TTC549 (cell line): ENCODE measurements at regions not wholly inside any gene's neighbourhood (a gene's known extent, or its start where the extent isn't known, plus 50 kb on each side); places are given as distances from the start of the nearest gene placed in this dataset.

ENCODE experiments used
- FAIRE-seq: peaks from 2 replicates; lab custom pipeline; 2012; peaks lifted over from hg19 to GRCh38; lab: Jason Lieb, UNC

GRCh38 chr3:148315756-148316155 lies 381.9 kb upstream of the AGTR1 start:
- FAIRE-seq: no peak

DNA sequence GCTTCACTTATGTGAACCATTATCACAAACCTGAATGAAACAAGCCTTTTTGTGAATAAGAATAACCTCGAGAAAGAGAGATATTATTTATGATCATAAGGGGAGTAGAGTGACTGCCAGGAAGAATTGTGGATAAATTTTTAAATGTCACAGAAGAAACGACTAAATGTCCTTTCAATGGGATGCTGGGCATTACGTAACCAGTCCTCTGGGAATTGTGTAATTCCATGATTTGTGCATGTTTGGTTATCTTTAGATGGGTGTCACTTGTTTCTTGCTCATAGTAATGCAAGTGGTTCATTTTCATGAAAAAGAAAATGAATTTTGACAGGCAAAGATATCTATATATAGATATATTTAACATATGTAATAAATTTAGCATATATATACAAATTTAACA lies 379.5 kb upstream of the AGTR1 start:
- FAIRE-seq: no peak

DNA sequence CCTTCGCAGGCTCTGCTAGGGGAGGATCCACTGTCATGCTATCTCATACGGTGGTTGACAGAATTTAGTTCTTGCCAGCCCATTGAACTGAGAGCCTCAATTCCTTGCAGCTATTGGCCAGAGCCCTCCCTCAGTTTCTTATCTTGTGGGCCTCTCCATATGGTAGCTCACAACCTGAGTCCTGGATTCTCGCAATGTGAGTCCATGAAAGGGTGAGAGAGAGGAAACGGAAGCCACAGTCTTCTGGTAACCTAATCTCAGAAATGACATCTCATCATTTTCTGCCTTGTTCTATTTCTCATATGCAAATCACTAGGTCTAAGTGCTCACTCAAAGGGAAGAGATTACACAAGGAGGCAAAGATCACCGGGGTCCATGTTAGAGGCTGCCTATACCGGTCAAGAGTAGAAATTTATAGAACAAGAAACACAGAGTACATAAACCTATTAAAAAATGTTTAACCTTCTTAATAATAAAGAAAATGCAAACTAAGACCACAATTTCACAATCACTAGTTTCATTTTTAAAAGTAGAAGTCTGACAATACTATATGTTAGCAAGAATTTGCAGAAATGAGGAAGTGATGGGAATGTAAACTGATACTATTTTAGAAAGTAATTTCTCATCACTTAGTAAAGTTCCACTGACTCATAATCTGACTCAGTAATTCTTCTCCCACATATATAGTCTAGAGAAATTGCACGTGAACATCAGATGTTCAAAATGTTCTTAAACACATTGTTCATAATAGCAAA lies 378.4 kb upstream of the AGTR1 start:
- FAIRE-seq: no peak

GRCh38 chr3:148319960-148320359 lies 377.7 kb upstream of the AGTR1 start:
- FAIRE-seq: no peak

GRCh38 chr3:148329481-148330235 lies 368.0 kb upstream of the AGTR1 start:
- FAIRE-seq: peak; percentile 15

DNA sequence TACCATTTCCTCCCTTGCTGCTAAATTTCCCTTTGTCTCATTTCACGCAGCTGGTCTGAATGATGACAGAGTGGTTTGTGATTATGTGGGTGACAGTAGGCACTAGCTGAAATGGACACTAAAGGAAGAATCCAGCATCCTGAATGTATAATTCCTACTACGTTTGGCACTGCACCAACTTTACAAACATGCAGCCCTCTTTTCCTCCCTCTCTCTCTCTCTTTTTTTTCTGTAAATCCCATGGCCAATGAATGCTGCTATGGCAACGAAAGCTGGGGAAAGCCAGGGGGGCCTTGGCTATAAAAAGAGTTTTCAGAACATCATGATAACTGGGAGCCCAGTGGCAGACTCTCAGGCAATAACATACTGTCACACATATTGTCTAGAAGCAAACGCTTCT lies 367.2 kb upstream of the AGTR1 start:
- no peak for FAIRE-seq

DNA sequence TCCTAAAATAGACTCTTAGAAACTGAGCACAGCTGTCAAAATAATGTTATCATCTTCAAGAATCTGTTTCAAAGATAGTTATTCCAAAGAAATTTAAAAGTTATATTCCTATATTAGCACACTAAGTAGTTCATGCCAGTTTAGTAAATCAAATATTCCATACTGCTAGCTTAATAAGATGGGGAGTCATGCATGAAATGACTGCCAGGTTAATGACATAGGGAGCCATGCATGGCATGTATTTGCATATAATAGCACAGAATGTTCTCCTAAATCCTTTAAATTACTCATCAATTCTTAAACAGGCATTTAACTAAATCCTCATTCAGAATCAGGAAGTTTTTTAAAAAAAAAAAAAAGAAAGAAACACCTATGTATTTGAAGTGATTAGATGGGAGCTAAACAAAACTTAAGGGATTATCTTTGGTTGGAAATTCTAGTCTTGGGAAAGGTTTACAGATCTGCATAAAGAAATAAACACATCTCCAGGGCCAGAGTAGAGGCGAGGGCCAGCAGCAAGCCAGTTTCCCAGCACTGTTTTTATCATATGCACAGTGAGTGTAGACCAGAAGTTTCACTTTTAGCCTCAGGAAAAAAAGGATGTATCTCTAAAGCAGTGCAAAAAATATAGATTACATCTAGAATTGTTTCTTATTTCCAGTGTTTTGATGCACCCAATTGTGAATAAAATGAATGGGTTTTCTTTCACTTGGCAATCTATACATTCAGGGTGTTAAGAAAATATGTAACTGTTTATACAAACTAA lies 366.4 kb upstream of the AGTR1 start:
- FAIRE-seq: no peak

- FAIRE-seq: no peak
These were observed 365.2 kb upstream of the AGTR1 start for GRCh38 chr3:148332509-148332908.

DNA sequence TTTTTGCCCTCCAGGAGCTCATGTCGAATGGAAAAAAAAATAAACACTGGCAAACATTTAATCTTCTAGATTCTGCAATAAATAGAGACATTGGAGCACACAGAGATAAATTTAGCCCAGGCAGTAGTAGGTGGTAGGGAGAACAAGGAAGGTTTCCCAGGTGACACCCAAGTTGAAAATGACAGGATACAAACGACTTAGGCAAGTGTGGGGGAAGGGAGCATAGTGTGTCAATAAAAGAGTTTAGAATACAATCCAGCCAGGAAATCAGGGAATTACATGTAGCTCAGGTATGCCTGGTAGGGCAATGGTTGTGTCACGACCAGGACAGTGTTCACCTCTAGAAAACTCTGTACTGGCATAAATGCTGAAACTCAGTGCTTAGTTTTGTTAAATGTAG lies 364.6 kb upstream of the AGTR1 start:
- no peak for FAIRE-seq

DNA sequence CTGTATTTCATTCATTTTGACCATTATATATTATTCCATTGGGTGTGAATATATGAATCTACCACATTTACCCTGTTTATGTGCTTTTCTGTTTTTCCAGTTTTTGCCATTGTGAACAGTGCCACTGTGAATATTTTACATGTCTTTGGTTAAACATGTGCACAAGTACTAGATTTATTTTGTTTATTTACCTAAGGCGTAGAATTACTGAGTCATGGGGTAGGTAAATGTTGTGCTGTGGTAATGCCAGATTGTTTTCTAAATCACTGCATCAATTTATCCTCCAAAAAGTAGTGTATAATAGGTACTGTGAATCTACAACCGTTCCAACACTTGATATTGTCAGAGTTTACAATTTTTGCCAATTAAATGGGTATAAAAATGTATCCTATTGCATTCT lies 362.1 kb upstream of the AGTR1 start:
- no peak for FAIRE-seq

DNA sequence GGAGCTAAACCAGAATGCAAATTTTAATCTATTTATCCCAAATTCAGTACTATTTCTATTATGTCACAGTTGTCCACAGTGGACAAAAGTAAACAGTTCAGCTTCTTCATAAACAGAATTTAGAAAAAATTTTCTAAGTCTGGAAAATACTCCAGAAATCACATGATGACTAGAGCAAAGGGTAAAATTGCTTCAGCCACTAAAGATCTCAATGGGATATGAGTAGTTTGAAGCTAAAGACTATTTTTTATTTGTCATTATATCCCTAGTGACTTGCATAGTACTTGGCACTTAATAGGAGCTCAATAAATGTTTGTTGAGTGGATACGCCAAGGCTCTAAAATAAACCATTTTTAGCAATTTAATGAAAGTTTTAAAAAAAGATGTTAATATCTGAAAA lies 354.3 kb upstream of the AGTR1 start:
- FAIRE-seq: no peak

DNA sequence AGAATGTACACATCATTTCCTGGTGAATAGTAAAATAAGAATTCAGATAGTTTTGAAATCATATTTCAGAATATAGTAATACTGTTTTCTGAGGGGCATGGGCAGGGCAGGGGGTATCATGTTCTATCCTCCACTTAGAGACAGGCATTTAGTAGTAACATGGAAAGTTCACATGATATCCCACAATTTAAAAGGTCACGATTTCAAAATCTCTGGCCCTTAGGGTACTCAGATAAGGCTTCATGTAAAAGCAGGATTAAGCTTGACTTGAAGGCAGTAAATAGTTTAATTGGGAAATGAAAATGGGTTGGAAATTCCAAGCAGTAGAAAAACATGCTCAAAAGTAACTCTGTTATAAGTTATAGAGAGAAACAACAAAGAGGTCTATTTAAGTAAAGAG lies 353.2 kb upstream of the AGTR1 start:
- FAIRE-seq: no peak

GRCh38 chr3:148360051-148360450 lies 337.7 kb upstream of the AGTR1 start:
- no peak for FAIRE-seq

DNA sequence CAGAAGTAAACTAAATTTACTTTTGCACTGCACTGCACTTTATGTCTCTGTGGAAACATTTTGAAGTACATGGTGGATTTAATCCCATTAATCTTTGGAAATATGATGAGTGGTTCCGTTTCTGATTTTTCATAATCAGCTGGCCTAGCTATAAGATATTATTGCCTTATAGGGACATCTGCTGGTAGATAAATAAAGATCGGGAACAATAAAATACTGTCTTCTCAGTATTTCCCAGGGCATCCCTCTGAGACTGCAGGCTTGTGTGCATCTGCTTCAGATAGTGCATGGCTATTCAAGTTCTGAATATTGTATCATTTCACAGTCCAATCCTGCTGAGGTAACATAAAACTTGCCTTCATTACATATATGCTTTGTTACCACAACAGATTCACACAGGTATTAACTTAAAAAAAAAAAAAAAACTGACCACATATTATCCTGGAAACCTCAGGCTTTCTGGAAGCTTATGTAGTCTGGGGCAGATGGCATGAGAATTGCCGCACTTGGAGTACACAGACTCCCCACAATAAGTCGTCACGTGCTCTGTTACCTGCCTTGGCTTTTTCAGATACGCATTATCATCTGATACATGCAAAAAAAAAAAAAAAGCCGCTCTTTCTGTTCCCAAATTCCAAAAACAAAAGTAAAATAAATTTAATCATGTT lies 330.8 kb upstream of the AGTR1 start:
- FAIRE-seq: no peak

DNA sequence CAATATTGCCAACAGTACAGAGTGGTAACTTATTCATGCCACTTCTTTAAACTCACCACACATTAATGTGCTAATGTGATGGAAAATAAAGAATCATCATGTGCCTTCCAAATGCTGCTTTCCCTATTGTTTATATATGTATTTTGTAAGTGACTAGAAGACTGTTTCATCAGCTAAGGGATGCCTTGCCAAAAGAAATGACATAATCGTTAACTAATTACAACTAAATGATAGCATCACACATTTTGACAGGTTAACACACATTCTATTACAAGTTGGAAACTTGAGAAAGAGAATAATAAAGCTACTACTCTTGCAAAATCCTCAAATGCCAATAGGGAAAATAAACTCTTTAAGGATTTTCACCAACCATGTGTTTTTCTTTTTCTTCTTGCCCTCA lies 329.9 kb upstream of the AGTR1 start:
- no peak for FAIRE-seq

DNA sequence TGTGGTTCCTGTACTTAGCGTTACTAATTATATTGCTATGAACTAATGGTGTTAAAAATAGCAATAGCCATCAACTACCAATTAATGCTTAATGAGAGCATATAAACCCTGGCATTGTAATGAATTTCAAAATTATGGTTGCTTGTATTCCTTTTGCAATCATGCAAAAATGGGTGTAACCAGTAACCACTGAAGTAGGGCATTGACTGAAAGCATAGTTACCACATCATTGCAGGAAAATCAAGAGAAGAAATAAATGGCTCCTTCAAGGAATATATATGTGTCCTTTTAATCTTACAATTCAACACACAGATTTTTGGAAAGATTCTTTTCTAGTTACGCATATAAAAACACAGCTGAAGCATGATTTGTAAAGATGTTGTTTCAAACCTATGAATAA lies 328.3 kb upstream of the AGTR1 start:
- FAIRE-seq: no peak

DNA sequence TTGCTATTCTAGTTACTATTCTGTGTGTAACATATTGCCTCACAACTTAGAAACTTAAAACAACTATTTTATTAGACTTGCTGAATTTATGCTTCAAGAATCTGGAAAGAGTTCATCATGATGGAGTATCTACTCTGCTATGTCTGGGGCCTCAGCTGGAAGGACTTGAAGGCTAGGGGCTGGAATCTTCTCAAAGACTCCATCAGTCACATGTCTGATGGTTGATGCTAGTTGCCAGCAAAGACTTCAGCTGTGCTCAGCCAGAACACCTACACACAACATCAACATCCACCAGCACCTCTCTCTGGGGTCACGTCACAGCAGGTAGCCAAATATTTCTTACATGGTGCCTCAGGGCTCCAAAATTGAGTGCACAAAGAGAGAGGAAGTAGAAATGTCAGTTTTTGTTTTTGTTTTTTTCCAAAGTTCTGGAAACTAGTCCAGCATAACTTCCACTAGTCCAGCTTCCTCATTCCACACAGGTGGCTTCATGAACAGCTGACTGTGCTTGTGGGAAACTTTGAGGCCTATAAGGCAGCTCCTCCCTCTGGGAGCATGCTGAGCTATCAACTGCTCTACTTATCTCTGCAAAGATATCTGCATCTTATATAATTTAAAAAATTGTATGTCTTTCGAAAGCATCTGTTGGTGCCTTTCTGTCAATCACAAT lies 325.4 kb upstream of the AGTR1 start:
- no peak for FAIRE-seq

DNA sequence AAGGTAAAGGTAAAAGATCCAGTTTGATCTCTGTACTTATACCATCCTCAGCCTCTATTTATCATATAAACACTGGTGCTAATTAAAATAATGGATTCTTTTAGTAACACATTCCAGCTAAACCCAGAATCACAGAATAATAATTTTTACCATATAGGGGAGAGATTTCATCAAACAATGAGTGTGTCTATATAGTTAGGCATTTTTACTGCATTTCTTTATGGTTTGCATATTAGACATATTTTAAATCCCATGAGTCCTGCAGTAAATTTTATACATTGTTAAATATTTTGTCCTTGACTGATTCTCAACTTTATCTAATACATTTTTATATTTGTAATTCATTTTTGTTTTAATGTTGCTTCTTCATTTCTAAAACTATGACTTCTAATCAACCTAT lies 323.7 kb upstream of the AGTR1 start:
- FAIRE-seq: no peak

DNA sequence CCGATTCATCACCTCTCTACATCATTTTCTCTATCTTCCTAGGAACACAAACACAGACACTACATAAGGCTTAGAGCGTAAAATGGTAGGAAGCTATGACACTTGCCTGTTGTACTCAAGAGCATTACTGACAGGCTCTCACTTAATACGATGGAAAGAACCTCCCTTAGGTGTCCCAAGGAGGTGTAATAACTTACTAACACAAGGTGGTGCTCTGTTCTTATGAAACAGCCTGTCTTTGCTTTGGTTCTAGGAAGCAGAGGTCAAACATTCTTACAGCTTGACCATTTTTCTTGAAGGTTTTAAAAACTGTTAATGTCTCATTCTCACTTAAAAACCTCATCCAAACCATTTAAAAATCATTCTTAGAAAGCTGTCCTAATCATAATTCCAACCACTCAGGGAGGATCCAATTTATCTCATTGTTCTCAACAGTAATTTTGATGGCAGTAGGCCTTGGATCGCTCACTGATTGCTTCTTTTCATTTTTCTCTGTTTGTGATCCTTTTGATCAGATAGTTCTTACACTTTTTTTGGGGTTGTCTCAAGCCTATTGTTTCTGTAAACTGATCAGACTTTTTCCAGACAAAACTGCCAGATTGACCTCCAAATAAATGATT lies 317.8 kb upstream of the AGTR1 start:
- peak; percentile 74 for FAIRE-seq

DNA sequence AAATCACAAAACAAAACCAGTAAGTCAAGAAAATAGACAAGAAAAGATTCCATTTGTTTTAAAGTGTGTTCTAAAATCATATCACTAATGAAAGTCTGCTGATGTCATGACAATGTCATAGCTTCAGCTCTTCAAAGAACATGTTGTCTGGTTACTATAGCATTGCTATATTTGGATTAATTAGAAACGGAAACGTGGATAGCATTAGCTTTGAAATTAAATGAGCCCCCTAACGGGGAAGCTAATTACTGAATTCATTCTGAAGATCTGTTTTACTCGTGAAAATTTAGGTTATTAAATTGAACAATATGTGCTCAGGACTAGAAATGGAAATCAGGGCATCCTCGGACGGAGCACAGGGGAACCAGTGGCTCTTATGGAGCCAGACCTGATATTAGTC lies 316.7 kb upstream of the AGTR1 start:
- no peak for FAIRE-seq

- no peak for FAIRE-seq
These were observed 307.8 kb upstream of the AGTR1 start for GRCh38 chr3:148389916-148390315.

- FAIRE-seq: no peak
These were observed 301.9 kb upstream of the AGTR1 start for GRCh38 chr3:148395821-148396220.
